WTC11 (cell line): ENCODE measurements at regions not wholly inside any gene's neighbourhood (a gene's known extent, or its start where the extent isn't known, plus 50 kb on each side); places are given as distances from the start of the nearest gene placed in this dataset.

Source experiments
- ATAC-seq: fragments of 200-7000 bp; cut with Tn5 transposase; 2 replicates; pipeline ENCODE4 v1.10.0; 2021; ENCODE audit warnings: mild to moderate bottlenecking, moderate library complexity
- CTCF ChIA-PET: fragments of 300-600 bp; sonication (Branson Sonifier 250); formaldehyde crosslinking; loops from one replicate; lab custom pipeline; 2021; ENCODE audit warnings: antibody characterized with exemption; lab: Charles Lee
- POLR2A ChIA-PET: fragments of 350-600 bp; sonication (Branson Sonifier 250); formaldehyde crosslinking; loops from one replicate; lab custom pipeline; 2021; ENCODE audit warnings: antibody characterized with exemption; lab: Charles Lee
- DNase-seq: peaks from one replicate; pipeline ENCODE4 v3.0.0; 2021; ENCODE audit warnings: low spot score
- H3K27ac Mint-ChIP-seq: 2 replicates; pipeline ENCODE4 v1.8.0; 2021; ENCODE audit warnings: mixed read lengths
- H3K27me3 Mint-ChIP-seq: 2 replicates; pipeline ENCODE4 v1.8.0; 2021; ENCODE audit warnings: low read depth, mild to moderate bottlenecking, moderate library complexity, mixed read lengths
- H3K36me3 Mint-ChIP-seq: 2 replicates; pipeline ENCODE4 v1.8.0; 2021; ENCODE audit warnings: mixed read lengths
- H3K4me1 Mint-ChIP-seq: 2 replicates; pipeline ENCODE4 v1.8.0; 2022; ENCODE audit warnings: mixed read lengths
- H3K4me3 Mint-ChIP-seq: 2 replicates; pipeline ENCODE4 v1.8.0; 2021; ENCODE audit warnings: mild to moderate bottlenecking, moderate library complexity, mixed read lengths
- H3K9me3 Mint-ChIP-seq: 2 replicates; pipeline ENCODE4 v1.8.0; 2021; ENCODE audit warnings: mixed read lengths
- ESRRA ChIP-seq: sonication (generic); formaldehyde crosslinking; IDR thresholded peaks from 2 replicates; pipeline ENCODE4 v1.8.1; 2022; ENCODE audit warnings: mild to moderate bottlenecking, missing genetic modification reagents, borderline replicate concordance
- FOXJ3 ChIP-seq: sonication (generic); formaldehyde crosslinking; IDR thresholded peaks from 2 replicates; pipeline ENCODE4 v1.9.0; 2021; ENCODE audit warnings: missing genetic modification reagents, mild to moderate bottlenecking, borderline replicate concordance
- FOXP1 ChIP-seq: sonication (generic); formaldehyde crosslinking; IDR thresholded peaks from 2 replicates; pipeline ENCODE4 v1.8.0; 2022; ENCODE audit warnings: missing genetic modification reagents, mild to moderate bottlenecking, moderate library complexity, borderline replicate concordance
- JUN ChIP-seq: sonication (generic); formaldehyde crosslinking; IDR thresholded peaks from 2 replicates; pipeline ENCODE4 v1.8.0; 2023; ENCODE audit warnings: mild to moderate bottlenecking, missing genetic modification reagents
- MYBL2 ChIP-seq: sonication (generic); formaldehyde crosslinking; IDR thresholded peaks from 2 replicates; pipeline ENCODE4 v1.8.1; 2023; ENCODE audit warnings: mild to moderate bottlenecking, moderate library complexity, missing genetic modification reagents
- NFE2L1 ChIP-seq: sonication (generic); formaldehyde crosslinking; IDR thresholded peaks from 2 replicates; pipeline ENCODE4 v1.8.1; 2023; ENCODE audit warnings: missing genetic modification reagents
- NR1H2 ChIP-seq: sonication (generic); formaldehyde crosslinking; IDR thresholded peaks from 2 replicates; pipeline ENCODE4 v1.9.0; 2021; ENCODE audit warnings: mild to moderate bottlenecking, moderate library complexity, missing genetic modification reagents
- TEAD4 ChIP-seq: sonication (generic); formaldehyde crosslinking; IDR thresholded peaks from 2 replicates; pipeline ENCODE4 v1.8.0; 2022; ENCODE audit warnings: mild to moderate bottlenecking, missing genetic modification reagents
- TP53 ChIP-seq: sonication (generic); formaldehyde crosslinking; IDR thresholded peaks from 2 replicates; pipeline ENCODE4 v1.8.1; 2023; ENCODE audit warnings: mild to moderate bottlenecking, missing genetic modification reagents
- TF ChIP-seq, protein P1 (sequence below): sonication (generic); formaldehyde crosslinking; IDR thresholded peaks from 2 replicates; pipeline ENCODE4 v1.8.1; 2022; ENCODE audit warnings: mild to moderate bottlenecking, missing genetic modification reagents, moderate library complexity, borderline replicate concordance
- TF ChIP-seq, protein P2 (sequence below): sonication (generic); formaldehyde crosslinking; IDR thresholded peaks from 2 replicates; pipeline ENCODE4 v1.8.0; 2023; ENCODE audit warnings: mild to moderate bottlenecking, missing genetic modification reagents
- TF ChIP-seq, protein P3 (sequence below): sonication (generic); formaldehyde crosslinking; IDR thresholded peaks from 2 replicates; pipeline ENCODE4 v1.8.1; 2022; ENCODE audit warnings: low read depth, mild to moderate bottlenecking, moderate library complexity, missing genetic modification reagents, borderline replicate concordance
- TF ChIP-seq, protein P4 (sequence below): sonication (generic); formaldehyde crosslinking; IDR thresholded peaks from 2 replicates; pipeline ENCODE4 v1.8.0; 2023; ENCODE audit warnings: missing genetic modification reagents, mild to moderate bottlenecking, borderline replicate concordance

DNA sequence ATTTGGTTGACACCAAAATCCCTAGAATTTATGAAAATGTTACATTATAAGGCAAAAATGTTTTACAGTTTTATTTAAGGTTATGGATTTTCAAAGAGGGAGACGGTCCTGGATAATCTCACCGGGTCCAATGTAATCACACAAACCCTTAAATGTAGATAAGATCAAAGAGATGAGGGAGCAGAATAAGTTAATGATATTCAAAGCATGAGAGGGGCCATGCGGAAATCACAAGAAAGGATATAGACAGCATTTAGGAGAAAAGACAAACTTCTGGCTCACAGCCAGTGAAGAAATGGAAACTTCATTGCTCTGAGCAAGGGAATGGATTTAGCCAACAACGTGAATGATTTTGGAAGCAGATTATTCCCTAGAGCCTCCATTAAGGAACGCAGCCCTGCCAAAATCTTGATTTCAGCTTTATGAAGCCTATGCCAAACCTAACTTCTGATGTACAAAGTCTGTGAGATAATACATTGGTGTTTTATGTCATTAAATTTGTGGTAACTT is 684.4 kb upstream of the GNPDA2 start (continued):
- TF ChIP-seq FOXP1 (CRISPR knock-in tag) (no peak), TEAD4 (no peak), NFE2L1 (CRISPR knock-in tag) (no peak), TP53 (CRISPR knock-in tag) (no peak), NR1H2 (CRISPR knock-in tag) (no peak)
- TF ChIP-seq, protein P1, sequence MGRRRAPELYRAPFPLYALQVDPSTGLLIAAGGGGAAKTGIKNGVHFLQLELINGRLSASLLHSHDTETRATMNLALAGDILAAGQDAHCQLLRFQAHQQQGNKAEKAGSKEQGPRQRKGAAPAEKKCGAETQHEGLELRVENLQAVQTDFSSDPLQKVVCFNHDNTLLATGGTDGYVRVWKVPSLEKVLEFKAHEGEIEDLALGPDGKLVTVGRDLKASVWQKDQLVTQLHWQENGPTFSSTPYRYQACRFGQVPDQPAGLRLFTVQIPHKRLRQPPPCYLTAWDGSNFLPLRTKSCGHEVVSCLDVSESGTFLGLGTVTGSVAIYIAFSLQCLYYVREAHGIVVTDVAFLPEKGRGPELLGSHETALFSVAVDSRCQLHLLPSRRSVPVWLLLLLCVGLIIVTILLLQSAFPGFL (CRISPR knock-in tag) = no peak
- TF ChIP-seq, all 79 proteins: peak for 0

DNA sequence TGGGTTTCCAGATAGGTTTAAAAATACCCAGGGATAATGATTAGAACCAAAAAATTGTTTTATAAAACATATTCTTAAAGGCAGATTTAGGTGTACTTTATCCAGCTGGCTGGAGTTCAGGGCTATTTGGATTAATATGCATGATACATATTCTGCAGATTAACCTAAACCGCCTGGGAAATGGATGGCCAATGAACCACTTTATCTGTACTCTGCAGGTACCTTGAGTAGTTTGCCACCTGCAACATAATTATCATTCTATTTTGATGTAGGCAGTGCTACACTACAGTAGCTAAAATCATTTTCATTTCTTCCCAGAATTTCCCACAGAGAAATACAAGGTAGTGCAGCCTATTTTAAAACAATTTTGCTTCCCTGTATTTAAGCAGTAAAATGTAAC is 683.2 kb upstream of the GNPDA2 start:
- peaks cover 10% of the 10 kb centered on the region for H3K9me3 Mint-ChIP-seq

More for the DNA sequence above, 683.2 kb upstream of the GNPDA2 start:
- POLR2A ChIA-PET = no interaction called here
- TF ChIP-seq ESRRA (no peak), MYBL2 (CRISPR knock-in tag) (no peak), FOXJ3 (CRISPR knock-in tag) (no peak), JUN (CRISPR knock-in tag) (no peak)
- TF ChIP-seq, protein P2, sequence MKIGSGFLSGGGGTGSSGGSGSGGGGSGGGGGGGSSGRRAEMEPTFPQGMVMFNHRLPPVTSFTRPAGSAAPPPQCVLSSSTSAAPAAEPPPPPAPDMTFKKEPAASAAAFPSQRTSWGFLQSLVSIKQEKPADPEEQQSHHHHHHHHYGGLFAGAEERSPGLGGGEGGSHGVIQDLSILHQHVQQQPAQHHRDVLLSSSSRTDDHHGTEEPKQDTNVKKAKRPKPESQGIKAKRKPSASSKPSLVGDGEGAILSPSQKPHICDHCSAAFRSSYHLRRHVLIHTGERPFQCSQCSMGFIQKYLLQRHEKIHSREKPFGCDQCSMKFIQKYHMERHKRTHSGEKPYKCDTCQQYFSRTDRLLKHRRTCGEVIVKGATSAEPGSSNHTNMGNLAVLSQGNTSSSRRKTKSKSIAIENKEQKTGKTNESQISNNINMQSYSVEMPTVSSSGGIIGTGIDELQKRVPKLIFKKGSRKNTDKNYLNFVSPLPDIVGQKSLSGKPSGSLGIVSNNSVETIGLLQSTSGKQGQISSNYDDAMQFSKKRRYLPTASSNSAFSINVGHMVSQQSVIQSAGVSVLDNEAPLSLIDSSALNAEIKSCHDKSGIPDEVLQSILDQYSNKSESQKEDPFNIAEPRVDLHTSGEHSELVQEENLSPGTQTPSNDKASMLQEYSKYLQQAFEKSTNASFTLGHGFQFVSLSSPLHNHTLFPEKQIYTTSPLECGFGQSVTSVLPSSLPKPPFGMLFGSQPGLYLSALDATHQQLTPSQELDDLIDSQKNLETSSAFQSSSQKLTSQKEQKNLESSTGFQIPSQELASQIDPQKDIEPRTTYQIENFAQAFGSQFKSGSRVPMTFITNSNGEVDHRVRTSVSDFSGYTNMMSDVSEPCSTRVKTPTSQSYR (CRISPR knock-in tag) = no peak
- TF ChIP-seq, protein P3, sequence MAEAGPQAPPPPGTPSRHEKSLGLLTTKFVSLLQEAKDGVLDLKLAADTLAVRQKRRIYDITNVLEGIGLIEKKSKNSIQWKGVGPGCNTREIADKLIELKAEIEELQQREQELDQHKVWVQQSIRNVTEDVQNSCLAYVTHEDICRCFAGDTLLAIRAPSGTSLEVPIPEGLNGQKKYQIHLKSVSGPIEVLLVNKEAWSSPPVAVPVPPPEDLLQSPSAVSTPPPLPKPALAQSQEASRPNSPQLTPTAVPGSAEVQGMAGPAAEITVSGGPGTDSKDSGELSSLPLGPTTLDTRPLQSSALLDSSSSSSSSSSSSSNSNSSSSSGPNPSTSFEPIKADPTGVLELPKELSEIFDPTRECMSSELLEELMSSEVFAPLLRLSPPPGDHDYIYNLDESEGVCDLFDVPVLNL (CRISPR knock-in tag) = no peak
- TF ChIP-seq, protein P1 (CRISPR knock-in tag) = no peak
- TF ChIP-seq, protein P4, sequence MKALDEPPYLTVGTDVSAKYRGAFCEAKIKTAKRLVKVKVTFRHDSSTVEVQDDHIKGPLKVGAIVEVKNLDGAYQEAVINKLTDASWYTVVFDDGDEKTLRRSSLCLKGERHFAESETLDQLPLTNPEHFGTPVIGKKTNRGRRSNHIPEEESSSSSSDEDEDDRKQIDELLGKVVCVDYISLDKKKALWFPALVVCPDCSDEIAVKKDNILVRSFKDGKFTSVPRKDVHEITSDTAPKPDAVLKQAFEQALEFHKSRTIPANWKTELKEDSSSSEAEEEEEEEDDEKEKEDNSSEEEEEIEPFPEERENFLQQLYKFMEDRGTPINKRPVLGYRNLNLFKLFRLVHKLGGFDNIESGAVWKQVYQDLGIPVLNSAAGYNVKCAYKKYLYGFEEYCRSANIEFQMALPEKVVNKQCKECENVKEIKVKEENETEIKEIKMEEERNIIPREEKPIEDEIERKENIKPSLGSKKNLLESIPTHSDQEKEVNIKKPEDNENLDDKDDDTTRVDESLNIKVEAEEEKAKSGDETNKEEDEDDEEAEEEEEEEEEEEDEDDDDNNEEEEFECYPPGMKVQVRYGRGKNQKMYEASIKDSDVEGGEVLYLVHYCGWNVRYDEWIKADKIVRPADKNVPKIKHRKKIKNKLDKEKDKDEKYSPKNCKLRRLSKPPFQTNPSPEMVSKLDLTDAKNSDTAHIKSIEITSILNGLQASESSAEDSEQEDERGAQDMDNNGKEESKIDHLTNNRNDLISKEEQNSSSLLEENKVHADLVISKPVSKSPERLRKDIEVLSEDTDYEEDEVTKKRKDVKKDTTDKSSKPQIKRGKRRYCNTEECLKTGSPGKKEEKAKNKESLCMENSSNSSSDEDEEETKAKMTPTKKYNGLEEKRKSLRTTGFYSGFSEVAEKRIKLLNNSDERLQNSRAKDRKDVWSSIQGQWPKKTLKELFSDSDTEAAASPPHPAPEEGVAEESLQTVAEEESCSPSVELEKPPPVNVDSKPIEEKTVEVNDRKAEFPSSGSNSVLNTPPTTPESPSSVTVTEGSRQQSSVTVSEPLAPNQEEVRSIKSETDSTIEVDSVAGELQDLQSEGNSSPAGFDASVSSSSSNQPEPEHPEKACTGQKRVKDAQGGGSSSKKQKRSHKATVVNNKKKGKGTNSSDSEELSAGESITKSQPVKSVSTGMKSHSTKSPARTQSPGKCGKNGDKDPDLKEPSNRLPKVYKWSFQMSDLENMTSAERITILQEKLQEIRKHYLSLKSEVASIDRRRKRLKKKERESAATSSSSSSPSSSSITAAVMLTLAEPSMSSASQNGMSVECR (CRISPR knock-in tag) = no peak
- DNase-seq (no peak), ATAC-seq (no peak)
- Mint-ChIP-seq H3K4me3 (no peak overlapping the region), H3K4me1 (no peaks in the 10 kb centered on the region), H3K27me3 (no peaks in the 10 kb centered on the region), H3K27ac (no peak overlapping the region), H3K36me3 (peaks cover 2% of the 10 kb centered on the region)
- CTCF ChIA-PET = no interaction called here
